ENCODE measurements at regions not wholly inside any gene's neighbourhood (a gene's known extent, or its start where the extent isn't known, plus 50 kb on each side); places are given as distances from the start of the nearest gene placed in this dataset.
A peak's percentile ranks its signal among the peaks of the same experiment; 100 is the strongest.
"Not testable (repeated sequence)": the region's sequence is repeated elsewhere in the genome, so short reads cannot be mapped to it uniquely, and the experiment has no call there.

DNA sequence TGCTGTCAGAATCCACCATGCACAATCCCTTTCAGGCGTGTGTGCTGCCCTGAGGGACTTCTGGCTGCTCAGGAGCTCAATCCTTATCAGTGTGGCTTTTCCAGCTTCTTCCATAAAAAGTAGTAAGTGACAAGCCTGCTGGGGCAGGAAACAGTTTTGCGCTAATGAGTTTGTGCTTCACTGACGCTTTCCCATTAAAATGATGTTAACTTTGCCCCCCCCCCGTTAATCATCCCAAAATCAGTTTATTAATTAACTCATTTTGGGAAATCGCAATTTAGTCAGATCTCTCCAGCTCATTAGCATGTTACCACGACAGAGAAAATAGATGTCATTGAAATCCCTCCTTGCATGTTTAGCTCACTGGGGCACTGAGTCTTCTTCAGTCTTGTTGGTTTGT is 186.5 kb upstream of the TENM4 start:
- no peak overlapping the region for H3K27ac ChIP-seq (ENCODE audit: low read depth, low read length)
- no peaks in the 10 kb centered on the region for H3K9me3 ChIP-seq (ENCODE audit: control insufficient read depth, insufficient read depth, low read length)
- no peak overlapping the region for H3K4me3 ChIP-seq (ENCODE audit: low read depth, low read length)
- WGBS (ENCODE audit: insufficient coverage): 100% methylated on average over 1 of the region's 6 CpGs
- peak in 1 of 6 donors; percentile 69 for DNase-seq (ENCODE audit: low read depth in 4 of 6, low spot score in 6 of 6)
- H3K27me3 ChIP-seq (ENCODE audit: control insufficient read depth, insufficient read depth, low read length): no peaks in the 10 kb centered on the region
- no peaks in the 10 kb centered on the region for H3K36me3 ChIP-seq (ENCODE audit: control insufficient read depth, insufficient read depth, low read length)
- no peaks in the 10 kb centered on the region for H3K4me1 ChIP-seq (ENCODE audit: control insufficient read depth, insufficient read depth, low read length)

GRCh38 chr11:79626135-79627075 is 185.6 kb upstream of the TENM4 start:
- no peak overlapping the region for H3K27ac ChIP-seq (ENCODE audit: low read depth, low read length)

DNA sequence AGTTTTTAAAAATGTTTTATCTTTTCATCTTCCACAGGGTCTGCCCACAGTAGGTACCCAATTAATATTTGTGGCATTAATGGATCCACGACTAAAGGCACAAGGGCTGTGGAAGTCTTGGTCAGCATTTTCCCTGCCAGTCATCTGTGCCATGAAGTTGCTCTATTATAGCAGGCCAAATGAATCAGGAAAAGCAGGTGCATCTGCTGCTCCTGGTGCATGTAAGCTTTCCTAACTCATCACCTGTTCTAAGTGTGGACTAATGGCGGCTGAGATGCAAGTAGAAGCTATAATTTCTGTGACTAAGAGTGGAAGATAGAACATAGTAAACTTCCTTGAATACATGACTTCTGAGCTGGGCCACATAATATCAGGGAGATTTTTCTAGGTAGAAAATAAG is 182.5 kb upstream of the TENM4 start:
- no peaks in the 10 kb centered on the region for H3K4me1 ChIP-seq (ENCODE audit: control insufficient read depth, insufficient read depth, low read length)
- DNase-seq (ENCODE audit: low read depth in 4 of 6, low spot score in 6 of 6): no peak
- H3K36me3 ChIP-seq (ENCODE audit: control insufficient read depth, insufficient read depth, low read length): no peaks in the 10 kb centered on the region
- no peaks in the 10 kb centered on the region for H3K9me3 ChIP-seq (ENCODE audit: control insufficient read depth, insufficient read depth, low read length)
- WGBS (ENCODE audit: insufficient coverage): 80% methylated on average over 1 of the region's 2 CpGs
- H3K27ac ChIP-seq (ENCODE audit: low read depth, low read length): no peak overlapping the region
- no peak overlapping the region for H3K4me3 ChIP-seq (ENCODE audit: low read depth, low read length)
- H3K27me3 ChIP-seq (ENCODE audit: control insufficient read depth, insufficient read depth, low read length): no peaks in the 10 kb centered on the region

More at GRCh38 chr11:79626135-79627075, 185.6 kb upstream of the TENM4 start:
- Histone ChIP-seq H3K4me1 (ENCODE audit: control insufficient read depth, insufficient read depth, low read length) (no peaks in the 10 kb centered on the region), H3K4me3 (ENCODE audit: low read depth, low read length) (no peak overlapping the region), H3K9me3 (ENCODE audit: control insufficient read depth, insufficient read depth, low read length) (no peaks in the 10 kb centered on the region), H3K27me3 (ENCODE audit: control insufficient read depth, insufficient read depth, low read length) (no peaks in the 10 kb centered on the region), H3K36me3 (ENCODE audit: control insufficient read depth, insufficient read depth, low read length) (no peaks in the 10 kb centered on the region)
- no peak for DNase-seq (ENCODE audit: low read depth in 4 of 6, low spot score in 6 of 6)
- WGBS (ENCODE audit: insufficient coverage): 80% methylated on average over 1 of the region's 4 CpGs

GRCh38 chr11:79617561-79617960 is 176.7 kb upstream of the TENM4 start:
- Histone ChIP-seq H3K27ac (ENCODE audit: low read depth, low read length) (no peak overlapping the region), H3K4me1 (ENCODE audit: control insufficient read depth, insufficient read depth, low read length) (no peaks in the 10 kb centered on the region), H3K27me3 (ENCODE audit: control insufficient read depth, insufficient read depth, low read length) (no peaks in the 10 kb centered on the region), H3K9me3 (ENCODE audit: control insufficient read depth, insufficient read depth, low read length) (no peaks in the 10 kb centered on the region), H3K36me3 (ENCODE audit: control insufficient read depth, insufficient read depth, low read length) (no peaks in the 10 kb centered on the region), H3K4me3 (ENCODE audit: low read depth, low read length) (no peak overlapping the region)
- 85% methylated on average over 2 of the region's 3 CpGs for WGBS (ENCODE audit: insufficient coverage)
- DNase-seq (ENCODE audit: low read depth in 4 of 6, low spot score in 6 of 6): no peak

DNA sequence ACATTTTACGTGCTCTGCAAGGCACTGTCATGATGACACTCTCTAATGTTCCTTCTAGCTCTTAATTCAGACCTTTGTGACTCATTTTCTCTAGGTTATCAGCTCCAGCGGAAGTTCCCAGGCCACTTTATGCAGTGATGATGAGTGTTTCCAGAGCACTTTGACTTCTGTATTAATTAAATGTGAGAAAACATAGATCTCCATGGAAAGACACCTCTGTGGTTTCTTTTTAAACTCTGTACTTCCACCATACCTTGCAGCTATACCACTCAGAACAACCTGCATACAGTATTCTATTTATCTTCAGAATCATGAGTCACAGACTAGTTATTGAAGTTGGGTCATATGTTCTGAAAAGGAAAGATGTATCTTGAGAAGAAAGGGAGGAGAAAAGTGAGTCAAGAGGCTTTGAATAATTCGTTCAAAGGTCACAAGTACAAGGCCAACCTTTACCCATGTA is 175.6 kb upstream of the TENM4 start:
- no peaks in the 10 kb centered on the region for H3K4me1 ChIP-seq (ENCODE audit: control insufficient read depth, insufficient read depth, low read length)
- no peaks in the 10 kb centered on the region for H3K36me3 ChIP-seq (ENCODE audit: control insufficient read depth, insufficient read depth, low read length)
- DNase-seq (ENCODE audit: low read depth in 4 of 6, low spot score in 6 of 6): no peak
- H3K9me3 ChIP-seq (ENCODE audit: control insufficient read depth, insufficient read depth, low read length): no peaks in the 10 kb centered on the region
- H3K4me3 ChIP-seq (ENCODE audit: low read depth, low read length): no peak overlapping the region
- no peak overlapping the region for H3K27ac ChIP-seq (ENCODE audit: low read depth, low read length)
- no CpG with 5 or more reads among the region's 3 CpGs for WGBS (ENCODE audit: insufficient coverage)
- no peaks in the 10 kb centered on the region for H3K27me3 ChIP-seq (ENCODE audit: control insufficient read depth, insufficient read depth, low read length)

GRCh38 chr11:79615425-79615824 is 174.6 kb upstream of the TENM4 start:
- H3K9me3 ChIP-seq (ENCODE audit: control insufficient read depth, insufficient read depth, low read length): no peaks in the 10 kb centered on the region
- no peak overlapping the region for H3K4me3 ChIP-seq (ENCODE audit: low read depth, low read length)
- no peaks in the 10 kb centered on the region for H3K4me1 ChIP-seq (ENCODE audit: control insufficient read depth, insufficient read depth, low read length)
- DNase-seq (ENCODE audit: low read depth in 4 of 6, low spot score in 6 of 6): no peak
- 94% methylated on average over 3 of the region's 5 CpGs for WGBS (ENCODE audit: insufficient coverage)
- no peak overlapping the region for H3K27ac ChIP-seq (ENCODE audit: low read depth, low read length)
- no peaks in the 10 kb centered on the region for H3K36me3 ChIP-seq (ENCODE audit: control insufficient read depth, insufficient read depth, low read length)
- no peaks in the 10 kb centered on the region for H3K27me3 ChIP-seq (ENCODE audit: control insufficient read depth, insufficient read depth, low read length)

GRCh38 chr11:79610678-79611077 is 169.8 kb upstream of the TENM4 start:
- Histone ChIP-seq H3K4me1 (ENCODE audit: control insufficient read depth, insufficient read depth, low read length) (no peaks in the 10 kb centered on the region), H3K27ac (ENCODE audit: low read depth, low read length) (no peak overlapping the region), H3K4me3 (ENCODE audit: low read depth, low read length) (no peak overlapping the region), H3K36me3 (ENCODE audit: control insufficient read depth, insufficient read depth, low read length) (no peaks in the 10 kb centered on the region), H3K27me3 (ENCODE audit: control insufficient read depth, insufficient read depth, low read length) (no peaks in the 10 kb centered on the region), H3K9me3 (ENCODE audit: control insufficient read depth, insufficient read depth, low read length) (no peaks in the 10 kb centered on the region)
- DNase-seq (ENCODE audit: low read depth in 4 of 6, low spot score in 6 of 6): no peak
- 87% methylated on average over 7 of the region's 7 CpGs for WGBS (ENCODE audit: insufficient coverage)

GRCh38 chr11:79610139-79610538 is 169.3 kb upstream of the TENM4 start:
- H3K36me3 ChIP-seq (ENCODE audit: control insufficient read depth, insufficient read depth, low read length): no peaks in the 10 kb centered on the region
- WGBS (ENCODE audit: insufficient coverage): no CpG with 5 or more reads among the region's 1 CpG
- H3K27me3 ChIP-seq (ENCODE audit: control insufficient read depth, insufficient read depth, low read length): no peaks in the 10 kb centered on the region
- no peak overlapping the region for H3K4me3 ChIP-seq (ENCODE audit: low read depth, low read length)
- H3K4me1 ChIP-seq (ENCODE audit: control insufficient read depth, insufficient read depth, low read length): no peaks in the 10 kb centered on the region
- H3K9me3 ChIP-seq (ENCODE audit: control insufficient read depth, insufficient read depth, low read length): no peaks in the 10 kb centered on the region
- no peak for DNase-seq (ENCODE audit: low read depth in 4 of 6, low spot score in 6 of 6)
- no peak overlapping the region for H3K27ac ChIP-seq (ENCODE audit: low read depth, low read length)

DNA sequence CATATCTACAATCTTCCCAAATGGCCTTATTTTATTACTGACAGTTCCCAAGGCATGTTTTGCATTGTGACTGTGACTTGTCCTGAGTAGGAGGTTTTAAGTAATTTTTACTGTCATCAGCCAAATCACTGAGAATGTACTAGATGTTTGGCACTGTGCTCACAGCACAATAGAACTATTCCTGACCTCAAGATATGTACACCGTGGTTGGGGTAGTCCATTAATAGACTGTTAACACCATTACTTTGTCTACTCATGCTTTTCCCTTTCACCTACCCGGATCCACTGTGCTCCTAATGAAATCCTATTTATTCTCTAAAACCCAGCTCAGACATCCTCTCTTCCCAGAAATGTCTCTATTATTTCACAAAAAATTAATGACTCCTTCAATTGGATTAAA is 168.7 kb upstream of the TENM4 start:
- no peaks in the 10 kb centered on the region for H3K27me3 ChIP-seq (ENCODE audit: control insufficient read depth, insufficient read depth, low read length)
- 70% methylated on average over 2 of the region's 2 CpGs for WGBS (ENCODE audit: insufficient coverage)
- H3K9me3 ChIP-seq (ENCODE audit: control insufficient read depth, insufficient read depth, low read length): no peaks in the 10 kb centered on the region
- no peak for DNase-seq (ENCODE audit: low read depth in 4 of 6, low spot score in 6 of 6)
- H3K4me3 ChIP-seq (ENCODE audit: low read depth, low read length): no peak overlapping the region
- H3K27ac ChIP-seq (ENCODE audit: low read depth, low read length): no peak overlapping the region
- H3K4me1 ChIP-seq (ENCODE audit: control insufficient read depth, insufficient read depth, low read length): no peaks in the 10 kb centered on the region
- H3K36me3 ChIP-seq (ENCODE audit: control insufficient read depth, insufficient read depth, low read length): no peaks in the 10 kb centered on the region

DNA sequence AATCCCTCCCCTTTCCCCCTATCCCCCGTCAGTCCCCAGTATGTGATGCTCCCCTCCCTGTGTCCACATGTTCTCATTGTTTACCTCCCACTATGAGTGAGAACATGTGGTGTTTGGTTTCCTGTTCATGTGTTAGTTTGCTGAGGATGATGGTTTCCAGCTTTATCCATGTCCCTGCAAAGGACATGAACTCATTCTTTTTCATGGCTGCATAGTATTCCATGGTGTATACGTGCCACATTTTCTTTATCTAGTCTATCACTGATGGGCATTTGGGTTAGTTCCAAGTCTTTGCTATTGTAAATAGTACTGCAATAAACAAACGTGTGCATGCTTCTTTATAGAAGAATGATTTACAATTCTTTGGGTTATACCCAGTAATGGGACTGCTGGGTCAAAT is 165.6 kb upstream of the TENM4 start:
- WGBS (ENCODE audit: insufficient coverage): no CpG with 5 or more reads among the region's 3 CpGs
- H3K4me3 ChIP-seq (ENCODE audit: low read depth, low read length); DNase-seq (ENCODE audit: low read depth in 4 of 6, low spot score in 6 of 6); H3K27ac ChIP-seq (ENCODE audit: low read depth, low read length); H3K27me3 ChIP-seq (ENCODE audit: control insufficient read depth, insufficient read depth, low read length); H3K9me3 ChIP-seq (ENCODE audit: control insufficient read depth, insufficient read depth, low read length); H3K4me1 ChIP-seq (ENCODE audit: control insufficient read depth, insufficient read depth, low read length); H3K36me3 ChIP-seq (ENCODE audit: control insufficient read depth, insufficient read depth, low read length): not testable (repeated sequence)

Data from spinal cord (tissue), 9 donors.